Activated naive CD4-positive, alpha-beta T cell treated with anti-CD3 and anti-CD28 coated beads, Interleukin-2, amount 10 ng/mL, durations not matched to agents 7 days and 5 days (primary cell): ENCODE measurements at regions not wholly inside any gene's neighbourhood (a gene's known extent, or its start where the extent isn't known, plus 50 kb on each side); places are given as distances from the start of the nearest gene placed in this dataset.

Source experiments
- CTCF ChIA-PET: fragments of 350-600 bp; sonication (Branson Sonifier 250); formaldehyde crosslinking; loops from one replicate; lab custom pipeline; 2021; ENCODE audit warnings: antibody characterized with exemption; lab: Charles Lee
- DNase-seq: peaks from one replicate; pipeline ENCODE4 v3.0.0-alpha.2; 2020
- H3K27ac Mint-ChIP-seq: one replicate; pipeline ENCODE4 v1.8.0; 2021; ENCODE audit warnings: mild to moderate bottlenecking, moderate library complexity, mixed read lengths
- H3K27me3 Mint-ChIP-seq: one replicate; pipeline ENCODE4 v1.8.0; 2021; ENCODE audit warnings: mild to moderate bottlenecking, mixed read lengths
- H3K36me3 Mint-ChIP-seq: one replicate; pipeline ENCODE4 v1.8.0; 2021; ENCODE audit warnings: mixed read lengths
- H3K4me1 Mint-ChIP-seq: one replicate; pipeline ENCODE4 v1.8.0; 2021; ENCODE audit warnings: mixed read lengths
- H3K4me3 Mint-ChIP-seq: one replicate; pipeline ENCODE4 v1.8.0; 2021; ENCODE audit warnings: mild to moderate bottlenecking, moderate library complexity, mixed read lengths
- H3K9me3 Mint-ChIP-seq: one replicate; pipeline ENCODE4 v1.8.0; 2021; ENCODE audit warnings: mixed read lengths

DNA sequence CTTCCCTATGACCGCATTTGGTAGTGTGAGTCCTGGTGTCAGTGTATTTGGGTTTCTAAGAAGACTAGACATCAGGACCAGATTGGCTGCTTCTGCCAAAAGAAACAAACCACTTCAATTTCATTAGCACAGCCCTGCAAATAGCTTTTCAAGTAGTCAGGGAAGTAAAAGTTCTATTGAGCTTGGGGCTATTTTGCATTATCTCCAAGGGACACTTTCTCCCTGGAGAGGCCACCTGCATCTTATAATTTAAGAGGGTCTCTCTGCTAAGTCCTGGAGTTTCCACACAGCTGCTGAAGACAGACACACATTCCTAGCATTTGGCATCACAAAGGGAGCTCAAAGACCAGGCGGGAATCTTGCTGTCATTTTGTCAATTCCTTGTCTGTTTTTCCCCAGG, 141.2 kb downstream of the BMP2 start:
- CTCF ChIA-PET = no interaction called here
- Mint-ChIP-seq H3K9me3 (peaks cover 6% of the 10 kb centered on the region), H3K36me3 (no peaks in the 10 kb centered on the region), H3K27ac (no peak overlapping the region), H3K27me3 (no peaks in the 10 kb centered on the region), H3K4me1 (no peaks in the 10 kb centered on the region), H3K4me3 (no peak overlapping the region)
- DNase-seq = no peak

- CTCF ChIA-PET = no interaction called here
- Mint-ChIP-seq H3K4me3 (no peak overlapping the region), H3K9me3 (peaks cover 6% of the 10 kb centered on the region), H3K27ac (no peak overlapping the region), H3K27me3 (no peaks in the 10 kb centered on the region), H3K4me1 (no peaks in the 10 kb centered on the region), H3K36me3 (no peaks in the 10 kb centered on the region)
- no peak for DNase-seq
Measured at GRCh38 chr20:6909608-6910007, 142.1 kb downstream of the BMP2 start.

- H3K4me3 Mint-ChIP-seq = no peak overlapping the region
- no peak for DNase-seq
- H3K27ac Mint-ChIP-seq = no peak overlapping the region
- CTCF ChIA-PET = no interaction called here
- no peaks in the 10 kb centered on the region for H3K27me3 Mint-ChIP-seq
- peaks cover 5% of the 10 kb centered on the region for H3K9me3 Mint-ChIP-seq
- no peaks in the 10 kb centered on the region for H3K4me1 Mint-ChIP-seq
- no peaks in the 10 kb centered on the region for H3K36me3 Mint-ChIP-seq
Measured at GRCh38 chr20:6914986-6915385, 147.5 kb downstream of the BMP2 start.

GRCh38 chr20:6916938-6917337, 149.5 kb downstream of the BMP2 start:
- CTCF ChIA-PET = no interaction called here
- H3K27me3 Mint-ChIP-seq = no peaks in the 10 kb centered on the region
- no peak overlapping the region for H3K4me3 Mint-ChIP-seq
- H3K4me1 Mint-ChIP-seq = no peaks in the 10 kb centered on the region
- peaks cover 5% of the 10 kb centered on the region for H3K9me3 Mint-ChIP-seq
- H3K36me3 Mint-ChIP-seq = no peaks in the 10 kb centered on the region
- no peak for DNase-seq
- no peak overlapping the region for H3K27ac Mint-ChIP-seq

DNA sequence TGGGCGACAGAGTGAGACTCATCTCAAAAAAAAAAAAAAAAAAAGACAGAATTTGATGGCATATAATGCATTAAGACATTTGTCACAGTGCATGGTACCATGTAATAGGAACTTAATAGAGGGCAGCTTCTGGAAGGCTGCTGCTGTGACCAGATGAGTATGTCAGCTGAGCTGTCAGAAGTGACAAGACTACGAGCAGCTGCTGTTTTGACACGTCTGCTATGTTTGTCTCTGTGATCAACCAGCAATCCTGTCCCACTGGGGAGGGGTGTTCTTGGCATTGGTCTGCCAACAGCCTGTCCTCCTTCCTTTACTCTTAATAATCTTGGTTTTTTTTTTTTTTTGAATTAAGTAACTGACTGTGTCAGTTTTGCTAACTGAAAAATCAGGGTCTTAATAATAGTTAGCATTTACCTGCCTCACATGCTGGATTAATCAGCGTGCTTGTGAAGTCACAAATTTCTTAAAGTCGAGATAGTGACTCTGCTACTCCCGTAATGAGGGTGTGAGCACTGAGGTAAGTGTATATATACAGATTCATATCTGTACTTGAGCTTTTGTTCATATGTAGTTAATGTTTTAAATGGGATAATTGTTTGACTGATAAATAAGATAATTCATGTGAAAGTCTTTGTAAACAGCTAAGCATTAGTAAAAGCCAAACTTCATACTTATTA, 152.4 kb downstream of the BMP2 start:
- Mint-ChIP-seq H3K4me1 (no peaks in the 10 kb centered on the region), H3K4me3 (no peak overlapping the region), H3K27me3 (no peaks in the 10 kb centered on the region), H3K9me3 (peaks cover 10% of the 10 kb centered on the region), H3K27ac (no peak overlapping the region), H3K36me3 (no peaks in the 10 kb centered on the region)
- CTCF ChIA-PET = no interaction called here
- no peak for DNase-seq

DNA sequence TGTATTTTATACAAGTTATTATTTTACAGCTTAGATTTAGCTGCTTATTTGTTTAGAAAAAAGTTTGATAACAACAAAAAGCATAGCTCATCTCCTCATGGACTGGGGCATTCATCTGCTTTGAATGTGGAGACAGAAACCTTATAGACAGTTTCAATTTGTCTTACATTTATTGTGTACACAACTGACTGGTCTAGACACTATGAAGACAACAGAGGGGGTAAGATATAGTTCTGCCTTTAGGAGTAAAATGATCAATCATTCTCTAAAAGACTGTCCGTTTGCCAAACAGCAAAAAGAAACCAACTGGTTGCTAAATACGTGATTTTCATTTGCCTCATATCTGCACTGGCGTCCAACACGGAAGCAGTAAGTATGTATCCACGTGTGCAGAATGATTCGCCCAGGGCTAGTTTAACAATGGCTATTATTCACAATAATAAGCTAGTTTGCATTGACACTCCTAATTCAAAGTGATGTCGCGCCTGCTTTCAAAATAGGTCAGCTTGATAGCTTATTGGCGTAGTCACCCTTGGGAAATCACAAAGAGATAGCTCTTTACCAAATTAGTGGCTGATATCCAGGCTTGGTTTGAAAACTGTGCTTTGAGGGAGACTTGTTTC, 153.6 kb downstream of the BMP2 start:
- no peak for DNase-seq
- Mint-ChIP-seq H3K9me3 (peaks cover 10% of the 10 kb centered on the region), H3K27ac (no peak overlapping the region), H3K4me1 (no peaks in the 10 kb centered on the region), H3K27me3 (no peaks in the 10 kb centered on the region), H3K4me3 (no peak overlapping the region), H3K36me3 (no peaks in the 10 kb centered on the region)
- CTCF ChIA-PET = no interaction called here

DNA sequence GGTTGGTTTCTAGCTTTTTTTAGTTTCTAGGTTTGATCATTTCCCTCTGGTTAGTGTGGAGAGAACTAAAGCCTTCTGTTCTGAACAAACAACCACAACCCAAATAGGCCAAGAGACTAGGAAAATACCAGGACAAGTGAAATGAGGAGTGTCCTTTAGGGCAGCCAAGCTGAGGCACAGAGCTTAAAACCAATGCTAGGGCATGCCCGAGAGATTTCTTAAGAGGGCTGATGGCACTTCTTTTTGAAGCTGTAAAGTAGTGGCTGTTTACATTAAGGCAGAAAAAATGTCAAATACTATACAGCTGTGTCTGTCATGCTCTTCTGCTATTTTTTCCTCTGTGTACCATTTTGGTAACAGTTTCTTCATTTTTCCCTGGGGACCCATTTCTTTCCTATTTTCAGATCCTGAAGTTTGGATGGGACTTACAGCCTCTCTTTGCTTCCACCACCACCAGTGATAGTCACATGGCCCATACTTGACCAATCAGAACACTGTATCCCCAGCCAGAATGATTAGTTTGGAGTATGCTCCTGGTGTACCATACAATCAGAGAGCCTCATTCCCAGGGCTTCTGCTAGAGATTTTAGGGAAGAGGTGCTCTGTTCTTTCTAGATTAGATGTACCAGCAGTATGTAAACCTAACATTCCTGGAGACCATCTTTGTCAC, 154.4 kb downstream of the BMP2 start:
- no peak overlapping the region for H3K27ac Mint-ChIP-seq
- no peaks in the 10 kb centered on the region for H3K36me3 Mint-ChIP-seq
- CTCF ChIA-PET = no interaction called here
- DNase-seq = no peak
- H3K9me3 Mint-ChIP-seq = peaks cover 12% of the 10 kb centered on the region
- no peaks in the 10 kb centered on the region for H3K27me3 Mint-ChIP-seq
- no peaks in the 10 kb centered on the region for H3K4me1 Mint-ChIP-seq
- no peak overlapping the region for H3K4me3 Mint-ChIP-seq

DNA sequence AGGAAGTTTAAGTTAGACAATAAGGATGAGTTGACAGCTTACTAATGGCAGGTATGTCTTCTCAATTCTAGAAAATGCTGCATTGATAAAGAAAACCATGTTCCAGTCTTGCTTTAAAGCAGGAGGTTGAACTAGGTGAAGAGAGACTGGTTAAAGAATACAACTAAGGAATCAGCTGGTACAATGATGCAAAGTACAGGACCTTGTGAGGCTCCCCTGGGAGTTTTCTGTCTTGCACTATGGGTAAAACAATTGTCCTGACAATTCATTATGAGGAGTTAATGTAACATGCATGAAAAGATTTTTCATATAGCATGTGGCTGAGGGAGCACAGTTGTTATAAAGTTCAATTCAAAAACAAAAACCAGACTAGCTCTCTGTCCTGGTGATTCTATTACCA, 157.2 kb downstream of the BMP2 start:
- Mint-ChIP-seq H3K27me3 (no peaks in the 10 kb centered on the region), H3K9me3 (peaks cover 11% of the 10 kb centered on the region), H3K36me3 (no peaks in the 10 kb centered on the region), H3K4me1 (no peaks in the 10 kb centered on the region), H3K27ac (no peak overlapping the region), H3K4me3 (no peak overlapping the region)
- CTCF ChIA-PET = no interaction called here
- no peak for DNase-seq

DNA sequence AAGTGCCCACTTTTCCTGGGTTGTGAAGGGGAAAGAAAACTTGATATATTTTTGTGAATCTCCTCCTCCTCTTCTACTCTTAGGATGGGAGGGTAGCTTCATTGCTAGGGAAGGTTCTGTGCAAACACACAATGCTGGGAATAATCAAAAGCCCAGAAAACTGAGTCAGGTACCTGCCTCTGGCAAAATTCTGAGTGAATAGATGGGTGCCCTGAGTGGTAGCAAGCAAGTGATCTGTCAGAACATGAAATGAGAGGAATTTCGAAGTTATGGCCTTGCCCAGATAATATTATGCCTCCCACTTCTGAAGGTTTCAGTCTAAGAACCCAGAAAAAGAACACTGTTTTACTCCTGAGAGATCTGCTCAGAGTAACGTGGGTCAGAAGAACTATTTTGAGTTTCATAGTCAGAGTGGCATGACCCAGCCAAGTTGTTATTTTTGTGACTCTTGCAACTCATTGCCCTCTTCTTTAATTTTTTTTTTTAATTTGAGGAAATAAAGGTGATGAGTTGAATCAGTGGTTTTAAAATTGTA, 158.3 kb downstream of the BMP2 start:
- H3K27me3 Mint-ChIP-seq = no peaks in the 10 kb centered on the region
- no peak for DNase-seq
- no peak overlapping the region for H3K4me3 Mint-ChIP-seq
- H3K36me3 Mint-ChIP-seq = no peaks in the 10 kb centered on the region
- CTCF ChIA-PET = no interaction called here
- H3K9me3 Mint-ChIP-seq = peaks cover 18% of the 10 kb centered on the region
- H3K4me1 Mint-ChIP-seq = no peaks in the 10 kb centered on the region
- H3K27ac Mint-ChIP-seq = no peak overlapping the region

DNA sequence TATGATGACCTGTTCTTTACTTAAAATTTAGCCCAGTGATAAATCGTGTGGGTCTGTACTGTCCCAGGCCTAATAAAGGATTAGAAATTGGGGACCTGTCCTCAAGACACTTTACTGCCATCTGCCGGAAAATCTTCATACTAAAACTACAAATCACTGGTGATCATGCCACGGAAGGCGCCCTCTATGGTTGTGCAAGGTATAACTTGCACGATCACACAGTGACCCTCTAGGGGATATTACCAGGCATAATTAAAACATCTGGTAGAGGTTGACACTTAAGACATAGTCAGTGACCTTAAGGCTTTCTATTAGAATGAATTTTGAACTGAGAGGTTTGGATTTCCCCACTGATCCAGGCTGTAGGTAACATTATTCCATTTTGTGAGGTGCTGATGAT, 172.6 kb downstream of the BMP2 start:
- H3K4me3 Mint-ChIP-seq = no peak overlapping the region
- no peaks in the 10 kb centered on the region for H3K27me3 Mint-ChIP-seq
- no peak for DNase-seq
- H3K27ac Mint-ChIP-seq = no peak overlapping the region
- CTCF ChIA-PET = no interaction called here
- H3K9me3 Mint-ChIP-seq = peaks cover 12% of the 10 kb centered on the region
- H3K4me1 Mint-ChIP-seq = no peaks in the 10 kb centered on the region
- no peaks in the 10 kb centered on the region for H3K36me3 Mint-ChIP-seq

DNA sequence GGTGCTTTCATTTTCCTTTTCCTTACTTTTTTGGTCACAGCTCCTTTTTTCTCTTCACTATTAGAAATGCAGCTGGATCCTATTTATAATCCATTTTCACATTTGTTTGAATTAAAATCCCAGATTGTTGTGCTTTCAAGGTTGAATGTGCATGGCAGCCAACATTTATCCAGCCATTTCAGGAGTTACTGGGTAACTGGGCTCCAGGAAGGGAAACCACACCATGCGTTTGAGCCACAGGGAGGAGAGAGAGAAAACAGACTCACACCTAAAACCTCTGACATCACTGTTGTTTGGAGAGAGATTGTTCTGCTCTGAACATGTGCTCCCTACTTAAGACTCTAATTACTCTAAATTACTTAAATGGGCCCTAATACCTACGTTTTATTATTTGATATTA, 173.4 kb downstream of the BMP2 start:
- Mint-ChIP-seq H3K4me1 (no peaks in the 10 kb centered on the region), H3K9me3 (peaks cover 12% of the 10 kb centered on the region), H3K27me3 (no peaks in the 10 kb centered on the region), H3K4me3 (no peak overlapping the region), H3K36me3 (no peaks in the 10 kb centered on the region), H3K27ac (no peak overlapping the region)
- CTCF ChIA-PET = no interaction called here
- no peak for DNase-seq

GRCh38 chr20:6941571-6941970, 174.1 kb downstream of the BMP2 start:
- Mint-ChIP-seq H3K36me3 (no peaks in the 10 kb centered on the region), H3K27me3 (no peaks in the 10 kb centered on the region), H3K9me3 (peaks cover 12% of the 10 kb centered on the region), H3K27ac (no peak overlapping the region), H3K4me3 (no peak overlapping the region), H3K4me1 (no peaks in the 10 kb centered on the region)
- no peak for DNase-seq
- CTCF ChIA-PET = no interaction called here

DNA sequence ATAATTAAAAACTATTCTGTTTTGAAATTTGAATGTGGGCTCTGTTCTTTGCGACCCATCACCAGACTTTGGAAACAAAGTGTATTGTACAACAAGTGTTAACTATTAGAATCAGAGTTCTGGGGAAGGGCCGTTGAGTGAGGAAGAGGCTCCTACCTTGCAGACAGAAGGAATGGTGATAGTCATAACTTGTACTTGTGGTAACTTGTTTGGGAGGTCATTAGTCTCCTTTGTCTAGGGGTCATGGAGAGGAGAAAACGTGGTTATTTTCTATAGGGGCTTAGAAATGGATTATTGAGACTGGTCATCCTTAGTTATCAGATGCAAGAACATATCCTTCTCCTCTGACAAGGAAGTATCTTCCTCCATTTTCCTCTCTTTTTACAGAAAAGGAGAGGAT, 174.8 kb downstream of the BMP2 start:
- Mint-ChIP-seq H3K4me3 (no peak overlapping the region), H3K36me3 (no peaks in the 10 kb centered on the region), H3K4me1 (no peaks in the 10 kb centered on the region), H3K27ac (no peak overlapping the region), H3K9me3 (peaks cover 8% of the 10 kb centered on the region), H3K27me3 (no peaks in the 10 kb centered on the region)
- no peak for DNase-seq
- CTCF ChIA-PET = no interaction called here

DNA sequence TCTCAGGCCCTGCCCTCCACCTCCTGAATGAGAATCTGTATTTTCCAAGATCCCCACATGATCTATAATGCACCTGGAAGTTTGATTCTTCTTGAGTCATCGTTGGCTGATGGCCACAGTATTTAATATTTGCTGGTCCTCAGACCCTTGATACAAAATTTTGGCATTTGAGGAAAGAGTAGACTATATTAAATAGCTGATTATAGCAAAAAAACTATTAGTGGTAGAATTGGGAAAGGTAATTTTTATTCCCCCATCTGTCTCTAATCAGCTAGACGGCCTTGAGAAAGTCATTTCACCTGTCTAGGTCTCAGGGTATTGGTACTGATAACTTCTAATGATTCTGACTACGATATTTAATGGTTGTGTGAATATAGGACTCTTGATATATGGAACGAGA, 176.8 kb downstream of the BMP2 start:
- CTCF ChIA-PET = no interaction called here
- Mint-ChIP-seq H3K4me1 (no peaks in the 10 kb centered on the region), H3K36me3 (no peaks in the 10 kb centered on the region), H3K9me3 (peaks cover 3% of the 10 kb centered on the region), H3K27ac (no peak overlapping the region), H3K4me3 (no peak overlapping the region), H3K27me3 (no peaks in the 10 kb centered on the region)
- no peak for DNase-seq

DNA sequence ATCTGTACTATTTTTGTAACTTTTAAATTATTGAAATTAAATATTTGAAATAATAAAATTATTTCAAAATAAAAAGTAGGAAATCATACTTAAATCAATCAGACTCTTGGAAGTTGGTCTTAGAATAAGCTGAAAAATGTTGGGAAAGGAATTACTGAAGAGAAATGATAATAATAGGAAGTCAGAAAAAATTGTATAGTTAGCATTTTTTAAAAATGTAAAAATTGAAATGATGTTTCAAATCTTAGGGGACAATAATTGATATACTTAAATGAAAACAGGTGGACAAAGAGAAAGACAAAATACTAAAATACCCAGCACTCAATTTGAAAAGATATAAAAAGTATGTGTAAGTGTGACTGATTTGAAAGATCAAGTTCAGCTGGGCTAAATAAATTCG, 186.1 kb downstream of the BMP2 start:
- Mint-ChIP-seq H3K4me1 (no peaks in the 10 kb centered on the region), H3K27me3 (no peaks in the 10 kb centered on the region), H3K9me3 (peaks cover 22% of the 10 kb centered on the region), H3K4me3 (no peak overlapping the region), H3K27ac (no peak overlapping the region), H3K36me3 (no peaks in the 10 kb centered on the region)
- DNase-seq = no peak
- CTCF ChIA-PET = no interaction called here
